ENCODE measurements at regions not wholly inside any gene's neighbourhood (a gene's known extent, or its start where the extent isn't known, plus 50 kb on each side); places are given as distances from the start of the nearest gene placed in this dataset.

DNA sequence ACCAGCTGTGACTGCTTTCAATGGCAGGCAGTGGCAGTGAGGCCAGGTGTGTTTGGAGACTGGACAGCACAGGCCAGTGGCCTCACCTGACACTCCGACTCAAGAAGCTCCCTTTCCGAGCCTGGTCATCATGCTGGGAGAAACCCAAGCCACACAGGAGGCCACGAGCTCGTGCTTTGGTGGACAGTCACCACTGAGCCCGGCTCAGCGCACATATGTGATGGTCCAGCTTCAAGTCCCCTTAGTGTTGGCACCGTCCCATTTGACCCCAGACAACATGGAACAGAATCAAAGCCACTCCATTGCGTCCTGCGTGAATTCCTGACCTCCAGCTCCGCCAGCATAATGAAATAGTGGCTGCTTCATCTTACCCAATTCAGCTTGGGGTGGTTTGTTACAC, 64.0 kb upstream of the PPP1R26 start:
- TF ChIP-seq, protein P1, sequence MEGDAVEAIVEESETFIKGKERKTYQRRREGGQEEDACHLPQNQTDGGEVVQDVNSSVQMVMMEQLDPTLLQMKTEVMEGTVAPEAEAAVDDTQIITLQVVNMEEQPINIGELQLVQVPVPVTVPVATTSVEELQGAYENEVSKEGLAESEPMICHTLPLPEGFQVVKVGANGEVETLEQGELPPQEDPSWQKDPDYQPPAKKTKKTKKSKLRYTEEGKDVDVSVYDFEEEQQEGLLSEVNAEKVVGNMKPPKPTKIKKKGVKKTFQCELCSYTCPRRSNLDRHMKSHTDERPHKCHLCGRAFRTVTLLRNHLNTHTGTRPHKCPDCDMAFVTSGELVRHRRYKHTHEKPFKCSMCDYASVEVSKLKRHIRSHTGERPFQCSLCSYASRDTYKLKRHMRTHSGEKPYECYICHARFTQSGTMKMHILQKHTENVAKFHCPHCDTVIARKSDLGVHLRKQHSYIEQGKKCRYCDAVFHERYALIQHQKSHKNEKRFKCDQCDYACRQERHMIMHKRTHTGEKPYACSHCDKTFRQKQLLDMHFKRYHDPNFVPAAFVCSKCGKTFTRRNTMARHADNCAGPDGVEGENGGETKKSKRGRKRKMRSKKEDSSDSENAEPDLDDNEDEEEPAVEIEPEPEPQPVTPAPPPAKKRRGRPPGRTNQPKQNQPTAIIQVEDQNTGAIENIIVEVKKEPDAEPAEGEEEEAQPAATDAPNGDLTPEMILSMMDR (IDR thresholded peaks at IDR 0.05; ENCODE audit: poor library complexity) = no peak
- TF ChIP-seq EZH2 (IDR thresholded peaks at IDR 0.05; ENCODE audit: borderline replicate concordance) = no peak
